ENCODE measurements at regions not wholly inside any gene's neighbourhood (a gene's known extent, or its start where the extent isn't known, plus 50 kb on each side); places are given as distances from the start of the nearest gene placed in this dataset.

DNA sequence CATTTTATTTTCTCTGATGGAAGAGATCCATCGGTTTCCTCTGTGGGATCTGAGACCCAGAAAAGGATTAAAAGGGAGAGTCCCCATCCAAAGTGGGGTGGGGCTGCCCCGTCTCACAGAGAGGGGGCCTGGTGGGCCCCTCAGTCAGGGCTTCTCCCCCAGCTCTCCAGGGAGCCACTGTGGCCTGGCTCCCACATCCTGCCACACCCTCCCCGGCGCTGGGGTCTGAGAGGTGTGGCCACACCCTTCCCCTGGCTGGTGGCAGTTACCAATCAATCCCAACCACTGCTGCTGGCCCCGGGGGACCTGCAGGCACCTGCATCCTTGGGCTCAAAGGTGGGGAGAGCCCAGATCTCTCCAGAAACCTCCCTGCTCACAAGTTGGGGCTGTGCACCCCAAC is 161.8 kb upstream of the IQSEC1 start:
- H3K9me3 ChIP-seq: no peaks in the 10 kb centered on the region
- H3K4me1 ChIP-seq: no peaks in the 10 kb centered on the region
- H3K4me3 ChIP-seq: no peak overlapping the region
- intact Hi-C loops (cut with DNase I; ENCODE audit: low total_unique reads): no loop called here
- DNase-seq: no peak
- no peak overlapping the region for H3K27ac ChIP-seq
- H3K27me3 ChIP-seq: no peaks in the 10 kb centered on the region
- H3K36me3 ChIP-seq: no peaks in the 10 kb centered on the region
- TF ChIP-seq, protein P1, sequence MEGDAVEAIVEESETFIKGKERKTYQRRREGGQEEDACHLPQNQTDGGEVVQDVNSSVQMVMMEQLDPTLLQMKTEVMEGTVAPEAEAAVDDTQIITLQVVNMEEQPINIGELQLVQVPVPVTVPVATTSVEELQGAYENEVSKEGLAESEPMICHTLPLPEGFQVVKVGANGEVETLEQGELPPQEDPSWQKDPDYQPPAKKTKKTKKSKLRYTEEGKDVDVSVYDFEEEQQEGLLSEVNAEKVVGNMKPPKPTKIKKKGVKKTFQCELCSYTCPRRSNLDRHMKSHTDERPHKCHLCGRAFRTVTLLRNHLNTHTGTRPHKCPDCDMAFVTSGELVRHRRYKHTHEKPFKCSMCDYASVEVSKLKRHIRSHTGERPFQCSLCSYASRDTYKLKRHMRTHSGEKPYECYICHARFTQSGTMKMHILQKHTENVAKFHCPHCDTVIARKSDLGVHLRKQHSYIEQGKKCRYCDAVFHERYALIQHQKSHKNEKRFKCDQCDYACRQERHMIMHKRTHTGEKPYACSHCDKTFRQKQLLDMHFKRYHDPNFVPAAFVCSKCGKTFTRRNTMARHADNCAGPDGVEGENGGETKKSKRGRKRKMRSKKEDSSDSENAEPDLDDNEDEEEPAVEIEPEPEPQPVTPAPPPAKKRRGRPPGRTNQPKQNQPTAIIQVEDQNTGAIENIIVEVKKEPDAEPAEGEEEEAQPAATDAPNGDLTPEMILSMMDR (IDR thresholded peaks at IDR 0.05): no peak
- TF ChIP-seq POLR2A (IDR thresholded peaks at IDR 0.05): no peak

- H3K9me3 ChIP-seq: no peaks in the 10 kb centered on the region
- TF ChIP-seq, protein P1 (IDR thresholded peaks at IDR 0.05): no peak
- no peak for TF ChIP-seq POLR2A (IDR thresholded peaks at IDR 0.05)
- no peak for DNase-seq
- H3K4me1 ChIP-seq: no peaks in the 10 kb centered on the region
- H3K27me3 ChIP-seq: no peaks in the 10 kb centered on the region
- no peak overlapping the region for H3K4me3 ChIP-seq
- no peak overlapping the region for H3K27ac ChIP-seq
- H3K36me3 ChIP-seq: no peaks in the 10 kb centered on the region
- intact Hi-C loops (cut with DNase I; ENCODE audit: low total_unique reads): no loop called here
These were observed 161.4 kb upstream of the IQSEC1 start for GRCh38 chr3:13234666-13235065.

DNA sequence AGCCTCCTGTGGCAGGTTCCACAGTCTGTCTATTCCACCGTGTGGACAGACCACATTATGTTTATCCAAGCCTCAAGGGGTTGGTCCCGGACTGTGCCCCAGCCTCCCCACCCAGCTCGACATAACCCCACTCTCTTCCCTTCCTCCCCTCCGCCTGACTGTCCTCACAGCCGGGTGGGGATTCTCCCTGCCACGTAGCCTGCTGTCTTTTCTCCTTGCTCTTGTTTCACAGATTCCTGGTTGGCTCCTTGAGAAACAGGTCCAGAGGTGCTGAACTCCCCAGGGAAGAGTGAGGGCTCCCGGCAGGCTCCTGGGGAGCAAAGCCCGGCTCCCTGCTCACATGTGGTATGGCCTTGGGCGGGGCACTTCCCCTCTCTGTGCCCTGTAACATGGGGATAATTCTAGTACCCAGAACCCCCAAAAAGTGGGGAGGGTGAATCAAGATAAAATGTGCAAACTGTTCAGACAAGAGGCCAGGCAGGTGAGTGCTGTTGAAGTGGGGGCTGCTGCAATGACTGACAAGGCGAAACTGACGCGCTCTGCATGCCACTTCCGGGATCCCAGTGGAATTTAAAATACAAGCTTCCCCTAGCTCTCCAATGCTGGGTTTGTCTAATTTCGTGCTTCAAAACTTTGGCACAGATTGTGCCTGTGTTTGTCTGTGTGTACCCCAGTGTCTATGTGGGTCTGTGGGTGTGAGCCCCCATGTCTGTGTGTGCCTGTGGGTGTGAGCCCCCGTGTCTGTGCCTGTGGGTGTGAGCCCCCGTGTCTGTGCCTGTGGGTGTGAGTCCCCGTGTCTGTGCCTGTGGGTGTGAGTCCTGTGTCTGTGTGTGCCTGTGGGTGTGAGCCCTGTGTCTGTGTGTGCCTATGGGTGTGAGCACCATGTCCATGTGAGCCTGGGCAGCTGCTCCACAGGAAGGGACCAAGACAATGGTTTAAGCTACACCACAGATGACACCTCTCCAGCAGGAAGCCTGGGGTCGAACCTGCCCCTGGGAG is 160.6 kb upstream of the IQSEC1 start:
- H3K9me3 ChIP-seq: no peaks in the 10 kb centered on the region
- H3K4me1 ChIP-seq: no peaks in the 10 kb centered on the region
- no peak for DNase-seq
- no peak overlapping the region for H3K4me3 ChIP-seq
- no peaks in the 10 kb centered on the region for H3K27me3 ChIP-seq
- no peak overlapping the region for H3K27ac ChIP-seq
- intact Hi-C loops (cut with DNase I; ENCODE audit: low total_unique reads): no loop called here
- H3K36me3 ChIP-seq: no peaks in the 10 kb centered on the region
- no peak for TF ChIP-seq POLR2A (IDR thresholded peaks at IDR 0.05)
- TF ChIP-seq, protein P1 (IDR thresholded peaks at IDR 0.05): no peak

GRCh38 chr3:13231781-13232666 is 158.8 kb upstream of the IQSEC1 start:
- H3K36me3 ChIP-seq: no peaks in the 10 kb centered on the region
- no peak overlapping the region for H3K27ac ChIP-seq
- H3K9me3 ChIP-seq: no peaks in the 10 kb centered on the region
- no peak for DNase-seq
- TF ChIP-seq POLR2A (IDR thresholded peaks at IDR 0.05): no peak
- TF ChIP-seq, protein P1 (IDR thresholded peaks at IDR 0.05): no peak
- no peak overlapping the region for H3K4me3 ChIP-seq
- intact Hi-C loops (cut with DNase I; ENCODE audit: low total_unique reads): no loop called here
- H3K4me1 ChIP-seq: no peaks in the 10 kb centered on the region
- H3K27me3 ChIP-seq: no peaks in the 10 kb centered on the region

All from uterus (tissue), 3 donors.